ENCODE measurements at regions not wholly inside any gene's neighbourhood (a gene's known extent, or its start where the extent isn't known, plus 50 kb on each side); places are given as distances from the start of the nearest gene placed in this dataset.

GRCh38 chr10:44659320-44659719, 251.8 kb upstream of the TMEM72 start:
- TF ChIP-seq CTCF (IDR thresholded peaks at IDR 0.05) (no peak), EZH2 (IDR thresholded peaks at IDR 0.05; ENCODE audit: borderline replicate concordance, insufficient read depth, low read depth, low read length, poor library complexity, severe bottlenecking) (no peak)

Data from B cell (primary cell).